Heart left ventricle (tissue), 13 donors: ENCODE measurements at regions not wholly inside any gene's neighbourhood (a gene's known extent, or its start where the extent isn't known, plus 50 kb on each side); places are given as distances from the start of the nearest gene placed in this dataset.

ENCODE experiments used
- CTCF ChIP-seq, 12 donors: fragments of 200-600 bp; sonication (generic) in 4 of 12; IDR thresholded peaks; one replicate each; pipeline versions ENCODE4 v1.5.0 to v1.8.0; 2018 to 2022; ENCODE audit warnings: antibody characterized with exemption in 12 of 12, mild to moderate bottlenecking in 5 of 12
- POLR2A ChIP-seq, 2 donors: fragments of 450-650 bp; IDR thresholded peaks; one replicate each; pipeline ENCODE4 v1.6.1; 2017; ENCODE audit warnings: antibody characterized with exemption in 2 of 2, mild to moderate bottlenecking in 2 of 2, moderate library complexity in 2 of 2
- donor health status: ischemic (EF 13 %, LVEDD 7.1; RV severe dilation, severe dysfunction).
- donor health status: DM: no; HTN: yes; CAD: no.
- donor health status: DM: no; HTN: no; CAD: no.
- donor health status: ischemic (EF 25% LVEDD 6.9; RV normal size, moderate dysfunction).
- donor health status: ischemic (EF 25% LVEDD 5.7; RV mildly dilated, moderate dysfunction).
- donor health status: ischemic (EF 35%, LVEDD 5.7; RV mildly dilated, moderate dysfunction).
- donor health status: nonischemic (EF 11% LVEDD 7.7; RV severe dilation, severe dysfunction).
- donor health status: DM: yes; HTN: yes; CAD: no.
- donor health status: PGD.
- donor health status: ischemic (EF 29% LVEDD 5.4; RV normal size, mild dysfunction).
- donor health status: nonischemic (EF 23%, LVEDD 6.1; RV moderate dilation, normal function).

DNA sequence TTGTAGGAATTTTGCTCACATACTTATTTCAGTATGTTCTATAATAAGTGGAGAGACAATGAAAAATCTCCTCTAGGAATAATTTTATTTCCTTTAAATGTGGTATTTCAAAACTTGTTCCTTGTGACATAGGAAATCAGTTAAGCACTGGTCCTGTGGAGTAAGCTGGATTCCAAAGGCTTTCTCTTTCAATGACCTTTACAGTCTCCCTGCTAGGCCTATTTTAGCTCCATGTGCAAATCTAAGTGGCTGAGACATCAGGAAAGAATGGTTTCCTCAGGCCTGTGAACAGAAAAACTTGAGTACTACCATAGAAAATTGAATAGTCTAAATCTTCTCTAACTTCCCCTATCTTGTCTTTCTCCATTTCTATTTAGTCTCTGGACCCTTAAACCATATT, 514.2 kb upstream of the TLE4 start:
- no peak for TF ChIP-seq POLR2A (IDR thresholded peaks at IDR 0.05)
- no peak for TF ChIP-seq CTCF (IDR thresholded peaks at IDR 0.05)
